Neural cell (in vitro differentiated cells): ENCODE measurements at regions not wholly inside any gene's neighbourhood (a gene's known extent, or its start where the extent isn't known, plus 50 kb on each side); places are given as distances from the start of the nearest gene placed in this dataset.

ENCODE experiments used
- H2AFZ ChIP-seq: fragments of 200-600, 300-800 bp; sonication (generic), shearing (Covaris generic); 2 replicates; pipeline ENCODE4 v1.6.0; 2014; ENCODE audit warnings: low read depth, mild to moderate bottlenecking, antibody characterized with exemption, low read length, moderate library complexity
- H3F3A ChIP-seq: fragments of 200-600 bp; shearing (Covaris generic); 2 replicates; pipeline ENCODE4 v1.6.1; 2016; ENCODE audit warnings: mild to moderate bottlenecking, moderate library complexity, mixed read lengths, antibody characterized with exemption, low read length; ENCODE audit not compliant: insufficient read depth, poor library complexity, severe bottlenecking
- H3K27ac ChIP-seq: fragments of 200-600, 300-800 bp; sonication (generic), shearing (Covaris generic); 2 replicates; pipeline ENCODE4 v1.5.1; 2014; ENCODE audit warnings: mild to moderate bottlenecking, low read length, moderate library complexity
- H3K27me3 ChIP-seq: fragments of 300-800, 200-600 bp; sonication (generic), shearing (Covaris generic); 2 replicates; pipeline ENCODE4 v1.6.0; 2014; ENCODE audit warnings: mild to moderate bottlenecking, low read depth, low read length, moderate library complexity; ENCODE audit not compliant: insufficient read depth
- H3K36me3 ChIP-seq: fragments of 300-800, 200-600 bp; sonication (generic), shearing (Covaris generic); 2 replicates; pipeline ENCODE4 v1.5.1; 2014; ENCODE audit warnings: mild to moderate bottlenecking, antibody characterized with exemption, low read length, moderate library complexity; ENCODE audit not compliant: insufficient read depth
- H3K4me2 ChIP-seq: fragments of 300-800, 200-600 bp; sonication (generic), shearing (Covaris generic); 2 replicates; pipeline ENCODE4 v1.6.0; 2014; ENCODE audit warnings: mild to moderate bottlenecking, low read length
- H3K4me3 ChIP-seq: fragments of 300-800, 200-600 bp; sonication (generic), shearing (Covaris generic); 2 replicates; pipeline ENCODE4 v1.5.1; 2014; ENCODE audit warnings: mild to moderate bottlenecking, low read length, moderate library complexity
- H3K79me2 ChIP-seq: fragments of 200-600 bp; shearing (Covaris generic); replicated peaks from 2 replicates; pipeline ENCODE4 v1.6.0; 2014; ENCODE audit warnings: mild to moderate bottlenecking, low read length, moderate library complexity; ENCODE audit not compliant: insufficient read depth
- H3K9ac ChIP-seq: fragments of 300-800, 200-600 bp; sonication (generic), shearing (Covaris generic); 2 replicates; pipeline ENCODE4 v1.6.1; 2016; ENCODE audit warnings: mild to moderate bottlenecking, low read length, mixed read lengths
- H3K9me2 ChIP-seq: fragments of 200-600 bp; shearing (Covaris generic); 2 replicates; pipeline ENCODE4 v1.6.1; 2016; ENCODE audit warnings: mild to moderate bottlenecking, low read length, mixed read lengths; ENCODE audit not compliant: insufficient read depth
- H3K9me3 ChIP-seq: fragments of 200-600, 300-800 bp; sonication (generic), shearing (Covaris generic); 2 replicates; pipeline ENCODE4 v1.6.1; 2016; ENCODE audit warnings: mild to moderate bottlenecking, mixed run types, low read length, moderate library complexity, mixed read lengths
- H4K20me1 ChIP-seq: fragments of 200-600 bp; shearing (Covaris generic); 2 replicates; pipeline ENCODE4 v1.6.1; 2016; ENCODE audit warnings: mild to moderate bottlenecking, mixed run types; ENCODE audit not compliant: insufficient read depth
- EP300 ChIP-seq: fragments of 450-650 bp; conservative IDR thresholded peaks from 2 replicates; pipeline ENCODE4 v1.6.1; 2014; ENCODE audit warnings: antibody characterized with exemption, mild to moderate bottlenecking, moderate library complexity; ENCODE audit not compliant: poor library complexity, severe bottlenecking
- EZH2 ChIP-seq: fragments of 200-600, 300-800 bp; shearing (Covaris generic), sonication (generic); IDR thresholded peaks from 2 replicates; pipeline ENCODE4 v1.6.1; 2014; ENCODE audit warnings: antibody characterized with exemption, low read length, borderline replicate concordance, mild to moderate bottlenecking; ENCODE audit not compliant: insufficient read depth, poor library complexity, severe bottlenecking
- MXI1 ChIP-seq: fragments of 450-650 bp; conservative IDR thresholded peaks from 2 replicates; pipeline ENCODE4 v1.6.1; 2014; ENCODE audit warnings: antibody characterized with exemption, mild to moderate bottlenecking; ENCODE audit not compliant: poor library complexity, severe bottlenecking
- POLR2AphosphoS5 ChIP-seq: IDR thresholded peaks from 2 replicates; pipeline ENCODE4 v1.6.1; 2012
- RAD21 ChIP-seq: fragments of 450-650 bp; conservative IDR thresholded peaks from 2 replicates; pipeline ENCODE4 v1.6.1; 2014; ENCODE audit warnings: antibody characterized with exemption, mild to moderate bottlenecking, moderate library complexity
- SMC3 ChIP-seq: fragments of 450-650 bp; conservative IDR thresholded peaks from 2 replicates; pipeline ENCODE4 v1.6.1; 2014; ENCODE audit warnings: antibody characterized with exemption, mild to moderate bottlenecking, moderate library complexity; ENCODE audit not compliant: poor library complexity
- TAF1 ChIP-seq: IDR thresholded peaks from 2 replicates; pipeline ENCODE4 v1.6.1; 2012; ENCODE audit warnings: low read depth
- TF ChIP-seq, protein P1 (sequence below): IDR thresholded peaks from 2 replicates; pipeline ENCODE4 v1.6.1; 2012; ENCODE audit warnings: borderline replicate concordance
- TF ChIP-seq, protein P2 (sequence below): fragments of 450-650 bp; IDR thresholded peaks from 2 replicates; pipeline ENCODE4 v1.5.1; 2014; ENCODE audit warnings: antibody characterized with exemption, mild to moderate bottlenecking, moderate library complexity; ENCODE audit not compliant: poor library complexity, severe bottlenecking

DNA sequence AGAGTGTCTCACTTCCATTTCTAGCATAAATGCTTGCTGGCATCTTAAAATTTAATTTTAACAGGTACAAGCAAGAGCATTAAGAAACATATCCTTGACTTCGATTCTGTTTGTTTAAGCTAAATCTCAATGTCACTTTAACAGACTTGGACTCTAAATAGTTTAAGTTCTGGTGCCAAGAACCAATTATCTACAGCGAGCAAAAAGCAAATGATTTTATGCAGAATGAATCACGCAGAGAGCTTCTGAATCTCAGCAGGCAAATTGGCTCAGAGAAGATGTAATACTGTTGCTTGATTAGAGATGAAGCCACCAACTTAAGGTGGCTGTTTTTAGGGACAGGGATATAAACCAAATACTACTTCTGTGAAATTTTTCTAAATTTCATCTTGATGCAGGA, 117.0 kb upstream of the PLD5 start:
- Histone ChIP-seq H2AFZ (no peak overlapping the region), H3K79me2 (no peaks in the 10 kb centered on the region), H4K20me1 (no peaks in the 10 kb centered on the region), H3K4me3 (no peak overlapping the region), H3K27ac (no peak overlapping the region), H3K4me2 (no peak overlapping the region), H3K9me2 (no peaks in the 10 kb centered on the region), H3K9ac (no peak overlapping the region), H3K27me3 (no peaks in the 10 kb centered on the region), H3K36me3 (no peaks in the 10 kb centered on the region), H3F3A (no peaks in the 10 kb centered on the region), H3K9me3 (no peaks in the 10 kb centered on the region)
- TF ChIP-seq, protein P1, sequence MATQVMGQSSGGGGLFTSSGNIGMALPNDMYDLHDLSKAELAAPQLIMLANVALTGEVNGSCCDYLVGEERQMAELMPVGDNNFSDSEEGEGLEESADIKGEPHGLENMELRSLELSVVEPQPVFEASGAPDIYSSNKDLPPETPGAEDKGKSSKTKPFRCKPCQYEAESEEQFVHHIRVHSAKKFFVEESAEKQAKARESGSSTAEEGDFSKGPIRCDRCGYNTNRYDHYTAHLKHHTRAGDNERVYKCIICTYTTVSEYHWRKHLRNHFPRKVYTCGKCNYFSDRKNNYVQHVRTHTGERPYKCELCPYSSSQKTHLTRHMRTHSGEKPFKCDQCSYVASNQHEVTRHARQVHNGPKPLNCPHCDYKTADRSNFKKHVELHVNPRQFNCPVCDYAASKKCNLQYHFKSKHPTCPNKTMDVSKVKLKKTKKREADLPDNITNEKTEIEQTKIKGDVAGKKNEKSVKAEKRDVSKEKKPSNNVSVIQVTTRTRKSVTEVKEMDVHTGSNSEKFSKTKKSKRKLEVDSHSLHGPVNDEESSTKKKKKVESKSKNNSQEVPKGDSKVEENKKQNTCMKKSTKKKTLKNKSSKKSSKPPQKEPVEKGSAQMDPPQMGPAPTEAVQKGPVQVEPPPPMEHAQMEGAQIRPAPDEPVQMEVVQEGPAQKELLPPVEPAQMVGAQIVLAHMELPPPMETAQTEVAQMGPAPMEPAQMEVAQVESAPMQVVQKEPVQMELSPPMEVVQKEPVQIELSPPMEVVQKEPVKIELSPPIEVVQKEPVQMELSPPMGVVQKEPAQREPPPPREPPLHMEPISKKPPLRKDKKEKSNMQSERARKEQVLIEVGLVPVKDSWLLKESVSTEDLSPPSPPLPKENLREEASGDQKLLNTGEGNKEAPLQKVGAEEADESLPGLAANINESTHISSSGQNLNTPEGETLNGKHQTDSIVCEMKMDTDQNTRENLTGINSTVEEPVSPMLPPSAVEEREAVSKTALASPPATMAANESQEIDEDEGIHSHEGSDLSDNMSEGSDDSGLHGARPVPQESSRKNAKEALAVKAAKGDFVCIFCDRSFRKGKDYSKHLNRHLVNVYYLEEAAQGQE, result no peak
- no peak for TF ChIP-seq POLR2AphosphoS5
- no peak for TF ChIP-seq EZH2
- TF ChIP-seq TAF1, result no peak

DNA sequence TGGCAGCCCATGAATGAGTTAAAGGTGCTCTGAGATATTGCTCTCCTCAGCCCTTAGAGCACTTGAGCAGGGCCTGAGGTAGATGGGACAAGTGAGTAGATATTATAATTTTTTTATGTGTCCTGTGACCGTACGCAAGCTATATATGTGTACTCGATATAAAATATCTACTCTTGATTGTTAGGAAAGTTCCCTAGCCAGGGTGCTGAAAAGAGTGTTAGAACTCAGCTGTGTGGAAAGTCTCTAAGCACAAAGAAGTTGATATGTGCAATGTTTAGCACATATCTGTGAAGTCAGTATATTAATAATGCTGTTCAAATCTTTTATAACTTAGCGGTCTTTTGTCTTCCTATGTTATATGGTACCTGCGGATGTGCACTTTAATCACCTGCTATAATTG, 114.6 kb upstream of the PLD5 start:
- H3K4me3 ChIP-seq, result no peak overlapping the region
- no peaks in the 10 kb centered on the region for H3K27me3 ChIP-seq
- no peaks in the 10 kb centered on the region for H4K20me1 ChIP-seq
- H3K9me2 ChIP-seq, result no peaks in the 10 kb centered on the region
- no peaks in the 10 kb centered on the region for H3F3A ChIP-seq
- no peaks in the 10 kb centered on the region for H3K9me3 ChIP-seq
- H2AFZ ChIP-seq, result no peak overlapping the region
- no peak overlapping the region for H3K9ac ChIP-seq
- H3K27ac ChIP-seq, result no peak overlapping the region
- H3K36me3 ChIP-seq, result no peaks in the 10 kb centered on the region
- TF ChIP-seq, protein P1, result no peak
- TF ChIP-seq, protein P2, sequence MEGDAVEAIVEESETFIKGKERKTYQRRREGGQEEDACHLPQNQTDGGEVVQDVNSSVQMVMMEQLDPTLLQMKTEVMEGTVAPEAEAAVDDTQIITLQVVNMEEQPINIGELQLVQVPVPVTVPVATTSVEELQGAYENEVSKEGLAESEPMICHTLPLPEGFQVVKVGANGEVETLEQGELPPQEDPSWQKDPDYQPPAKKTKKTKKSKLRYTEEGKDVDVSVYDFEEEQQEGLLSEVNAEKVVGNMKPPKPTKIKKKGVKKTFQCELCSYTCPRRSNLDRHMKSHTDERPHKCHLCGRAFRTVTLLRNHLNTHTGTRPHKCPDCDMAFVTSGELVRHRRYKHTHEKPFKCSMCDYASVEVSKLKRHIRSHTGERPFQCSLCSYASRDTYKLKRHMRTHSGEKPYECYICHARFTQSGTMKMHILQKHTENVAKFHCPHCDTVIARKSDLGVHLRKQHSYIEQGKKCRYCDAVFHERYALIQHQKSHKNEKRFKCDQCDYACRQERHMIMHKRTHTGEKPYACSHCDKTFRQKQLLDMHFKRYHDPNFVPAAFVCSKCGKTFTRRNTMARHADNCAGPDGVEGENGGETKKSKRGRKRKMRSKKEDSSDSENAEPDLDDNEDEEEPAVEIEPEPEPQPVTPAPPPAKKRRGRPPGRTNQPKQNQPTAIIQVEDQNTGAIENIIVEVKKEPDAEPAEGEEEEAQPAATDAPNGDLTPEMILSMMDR, result no peak
- TF ChIP-seq TAF1 (no peak), MXI1 (no peak), RAD21 (no peak), EP300 (no peak), EZH2 (no peak), SMC3 (no peak), POLR2AphosphoS5 (no peak)
- no peak overlapping the region for H3K4me2 ChIP-seq
- no peaks in the 10 kb centered on the region for H3K79me2 ChIP-seq
